ENCODE measurements at regions not wholly inside any gene's neighbourhood (a gene's known extent, or its start where the extent isn't known, plus 50 kb on each side); places are given as distances from the start of the nearest gene placed in this dataset.
"Not testable (repeated sequence)": the region's sequence is repeated elsewhere in the genome, so short reads cannot be mapped to it uniquely, and the experiment has no call there.

DNA sequence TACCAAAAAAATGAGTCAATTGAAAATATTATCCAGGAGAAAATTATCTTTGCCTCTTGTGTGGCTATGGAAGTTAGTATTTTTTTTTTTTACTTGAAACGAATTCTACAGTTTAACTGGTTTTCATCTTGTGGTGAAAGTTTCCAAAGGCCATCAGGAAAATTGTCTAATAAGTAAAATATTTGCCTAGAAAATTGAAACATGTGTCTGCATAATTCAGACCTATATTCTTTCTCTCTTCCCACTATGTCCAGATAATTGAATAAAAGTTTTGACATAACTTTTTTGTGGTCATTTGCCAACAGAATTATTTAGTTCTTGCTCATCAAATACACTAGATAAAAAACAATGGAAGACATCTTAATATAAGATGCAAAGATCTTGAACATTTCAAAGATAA lies 321.5 kb upstream of the RPS23 start:
- Mint-ChIP-seq H3K27ac (no peak overlapping the region), H3K4me1 (no peaks in the 10 kb centered on the region), H3K4me3 (no peak overlapping the region), H3K36me3 (no peaks in the 10 kb centered on the region), H3K27me3 (peaks cover 8% of the 10 kb centered on the region), H3K9me3 (ENCODE audit: low read depth) (no peaks in the 10 kb centered on the region)
- DNase-seq (no peak), ATAC-seq (no peak)
- CTCF ChIA-PET: no interaction called here

DNA sequence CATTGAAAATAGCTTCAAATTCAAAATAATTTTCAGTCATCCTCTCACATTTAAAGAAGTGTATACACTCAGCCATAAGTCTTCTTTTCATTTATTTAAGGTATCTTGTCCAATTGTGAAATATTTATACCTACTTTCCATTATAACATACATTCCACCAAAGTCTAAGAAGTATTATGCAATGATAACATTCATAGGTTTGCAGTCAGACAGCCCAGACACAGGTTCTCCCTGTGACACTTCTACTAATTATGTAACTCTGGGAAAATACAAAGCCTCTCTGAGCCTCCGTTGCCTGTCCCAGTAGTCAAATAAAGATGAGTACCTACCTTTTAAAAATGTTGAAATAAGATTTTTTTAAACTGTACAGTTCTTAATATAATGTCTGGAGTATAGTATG lies 320.9 kb upstream of the RPS23 start:
- Mint-ChIP-seq H3K4me3 (no peak overlapping the region), H3K27me3 (peaks cover 8% of the 10 kb centered on the region), H3K4me1 (no peaks in the 10 kb centered on the region), H3K36me3 (no peaks in the 10 kb centered on the region), H3K27ac (no peak overlapping the region), H3K9me3 (ENCODE audit: low read depth) (no peaks in the 10 kb centered on the region)
- ATAC-seq: no peak
- CTCF ChIA-PET: no interaction called here
- no peak for DNase-seq

DNA sequence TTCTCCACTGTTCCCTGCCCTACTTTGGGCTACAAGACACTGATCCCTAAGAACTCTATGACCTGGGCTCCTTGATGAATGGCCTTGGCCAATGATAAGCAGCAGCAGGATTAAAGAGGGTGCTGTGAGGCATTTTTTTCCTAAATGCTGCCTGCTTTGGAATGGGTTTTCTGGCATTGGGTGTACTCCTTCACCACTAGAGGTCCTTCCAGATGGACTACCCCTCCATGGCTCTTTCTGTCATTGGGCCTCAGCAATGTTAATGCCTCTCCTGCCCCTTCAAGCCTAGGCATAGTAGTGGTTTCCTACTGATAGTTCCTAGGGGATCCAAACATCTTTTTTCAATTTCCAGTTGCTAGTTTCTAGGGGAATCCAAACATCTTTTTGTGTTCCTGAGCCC lies 319.3 kb upstream of the RPS23 start:
- DNase-seq: no peak
- H3K9me3 Mint-ChIP-seq (ENCODE audit: low read depth): no peaks in the 10 kb centered on the region
- no peak for ATAC-seq
- H3K27ac Mint-ChIP-seq: no peak overlapping the region
- H3K27me3 Mint-ChIP-seq: peaks cover 12% of the 10 kb centered on the region
- no peak overlapping the region for H3K4me3 Mint-ChIP-seq
- no peaks in the 10 kb centered on the region for H3K4me1 Mint-ChIP-seq
- CTCF ChIA-PET: no interaction called here
- no peaks in the 10 kb centered on the region for H3K36me3 Mint-ChIP-seq

DNA sequence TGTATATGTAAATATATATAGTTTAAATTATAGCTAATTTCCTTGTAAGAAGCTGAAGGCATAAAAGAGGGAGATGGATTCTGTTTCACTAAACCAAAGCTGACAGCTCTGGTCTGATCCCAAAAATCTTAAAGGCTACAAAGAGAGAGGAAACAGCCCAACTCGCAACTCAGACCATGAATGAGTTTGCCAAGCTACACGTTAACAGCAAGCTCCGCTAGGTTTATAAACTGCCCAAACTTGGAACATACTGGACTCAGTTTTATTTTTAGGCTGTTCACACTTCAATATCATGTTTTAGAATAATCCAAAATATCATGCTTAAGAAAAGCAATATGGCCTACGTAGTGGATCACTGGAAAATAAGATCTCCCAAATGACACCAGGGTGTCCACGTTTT lies 318.3 kb upstream of the RPS23 start:
- CTCF ChIA-PET: no interaction called here
- DNase-seq: no peak
- Mint-ChIP-seq H3K36me3 (no peaks in the 10 kb centered on the region), H3K4me3 (no peak overlapping the region), H3K9me3 (ENCODE audit: low read depth) (no peaks in the 10 kb centered on the region), H3K4me1 (no peaks in the 10 kb centered on the region), H3K27ac (no peak overlapping the region), H3K27me3 (peaks cover 15% of the 10 kb centered on the region)
- ATAC-seq: no peak

DNA sequence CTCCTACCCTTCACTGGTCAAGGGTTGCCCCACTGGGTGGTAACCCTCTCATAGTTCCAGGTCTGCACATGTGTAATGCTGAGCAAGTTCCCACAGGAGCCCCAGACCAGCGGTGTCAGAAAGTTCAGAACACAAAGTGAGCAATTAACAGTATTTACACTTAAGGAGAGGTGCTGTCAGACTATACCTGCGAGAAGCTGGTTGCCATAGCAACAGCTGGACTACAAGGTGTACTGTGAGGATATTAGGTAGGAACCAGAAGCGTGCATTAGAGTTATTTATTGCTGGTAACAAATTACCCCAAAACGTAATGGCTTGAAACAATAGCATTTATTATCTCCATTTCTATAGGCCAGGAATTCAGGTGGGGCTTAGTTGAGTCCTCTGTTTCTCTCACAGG lies 317.0 kb upstream of the RPS23 start:
- DNase-seq: no peak
- peaks cover 2% of the 10 kb centered on the region for H3K9me3 Mint-ChIP-seq (ENCODE audit: low read depth)
- H3K4me1 Mint-ChIP-seq: no peaks in the 10 kb centered on the region
- no peak overlapping the region for H3K4me3 Mint-ChIP-seq
- H3K36me3 Mint-ChIP-seq: no peaks in the 10 kb centered on the region
- ATAC-seq: no peak
- no peak overlapping the region for H3K27ac Mint-ChIP-seq
- peaks cover 23% of the 10 kb centered on the region for H3K27me3 Mint-ChIP-seq
- CTCF ChIA-PET: no interaction called here

DNA sequence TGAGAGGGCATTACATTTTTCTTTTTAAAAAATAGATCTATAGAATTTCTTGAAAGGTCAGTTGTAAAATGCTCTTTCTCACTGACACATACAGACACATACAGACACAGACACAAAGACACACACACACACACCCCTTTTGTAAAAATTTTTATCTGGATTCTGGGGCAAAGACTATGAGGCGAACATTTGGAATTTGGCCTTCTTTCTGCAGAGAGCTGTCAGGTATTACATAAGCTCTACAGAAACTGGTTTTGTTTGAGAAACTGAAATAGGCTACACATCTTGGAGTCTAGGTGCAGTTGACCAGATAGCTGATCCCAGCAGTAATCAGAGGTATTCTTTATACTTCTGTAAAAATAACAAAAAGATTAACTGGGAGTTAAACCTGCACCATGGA lies 315.9 kb upstream of the RPS23 start:
- CTCF ChIA-PET: no interaction called here
- Mint-ChIP-seq H3K4me3 (no peak overlapping the region), H3K27ac (no peak overlapping the region), H3K4me1 (no peaks in the 10 kb centered on the region), H3K27me3 (peaks cover 23% of the 10 kb centered on the region), H3K9me3 (ENCODE audit: low read depth) (peaks cover 2% of the 10 kb centered on the region), H3K36me3 (no peaks in the 10 kb centered on the region)
- ATAC-seq (no peak), DNase-seq (no peak)

DNA sequence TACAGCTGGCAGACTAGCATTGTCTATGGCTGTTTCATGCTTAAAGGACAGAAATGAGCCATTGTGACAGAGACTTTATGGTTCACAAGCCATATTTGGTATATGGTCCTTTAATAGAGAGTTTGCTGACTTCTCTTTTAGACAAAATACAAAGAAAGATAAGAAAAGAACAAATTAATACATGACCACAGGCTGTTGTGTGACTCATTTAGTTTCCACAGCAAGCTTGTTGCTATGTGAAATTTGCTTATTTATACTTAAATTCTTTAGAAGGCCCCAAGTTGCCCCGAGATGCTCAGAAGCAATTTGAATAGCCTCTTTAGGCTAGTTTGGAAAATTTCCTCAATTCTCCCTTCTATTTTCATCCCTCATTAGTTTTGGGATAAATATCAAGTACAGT lies 315.3 kb upstream of the RPS23 start:
- ATAC-seq (no peak), DNase-seq (no peak)
- H3K27me3 Mint-ChIP-seq: peaks cover 20% of the 10 kb centered on the region
- peaks cover 2% of the 10 kb centered on the region for H3K9me3 Mint-ChIP-seq (ENCODE audit: low read depth)
- H3K36me3 Mint-ChIP-seq: no peaks in the 10 kb centered on the region
- no peaks in the 10 kb centered on the region for H3K4me1 Mint-ChIP-seq
- CTCF ChIA-PET: no interaction called here
- H3K27ac Mint-ChIP-seq: no peak overlapping the region
- no peak overlapping the region for H3K4me3 Mint-ChIP-seq

DNA sequence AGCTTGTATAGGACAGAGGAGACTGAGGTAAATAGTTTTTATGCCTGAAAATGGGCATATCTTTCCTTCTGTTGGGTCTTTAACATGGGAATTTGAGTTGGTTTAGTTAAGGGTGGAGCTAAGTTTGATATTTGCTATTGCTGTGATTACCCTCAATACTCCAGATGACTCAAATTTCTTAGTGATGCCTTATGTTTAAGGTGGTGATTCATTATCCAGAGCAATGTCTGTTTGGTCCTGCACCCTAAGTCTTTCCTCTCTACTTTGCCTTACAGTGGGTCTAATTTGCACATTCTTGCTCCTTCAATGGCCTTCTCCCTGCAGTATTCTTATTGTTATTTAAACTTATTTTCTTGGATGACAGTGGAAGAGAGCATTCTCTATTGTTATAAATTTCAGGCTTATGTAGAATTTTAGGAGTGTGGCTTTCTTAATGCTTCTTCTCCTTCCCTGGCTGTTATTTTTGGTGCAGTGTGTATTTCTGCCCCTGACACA lies 312.9 kb upstream of the RPS23 start:
- no peaks in the 10 kb centered on the region for H3K4me1 Mint-ChIP-seq
- CTCF ChIA-PET: no interaction called here
- no peaks in the 10 kb centered on the region for H3K36me3 Mint-ChIP-seq
- peaks cover 2% of the 10 kb centered on the region for H3K9me3 Mint-ChIP-seq (ENCODE audit: low read depth)
- ATAC-seq (no peak), DNase-seq (no peak)
- no peak overlapping the region for H3K4me3 Mint-ChIP-seq
- peaks cover 20% of the 10 kb centered on the region for H3K27me3 Mint-ChIP-seq
- H3K27ac Mint-ChIP-seq: no peak overlapping the region

DNA sequence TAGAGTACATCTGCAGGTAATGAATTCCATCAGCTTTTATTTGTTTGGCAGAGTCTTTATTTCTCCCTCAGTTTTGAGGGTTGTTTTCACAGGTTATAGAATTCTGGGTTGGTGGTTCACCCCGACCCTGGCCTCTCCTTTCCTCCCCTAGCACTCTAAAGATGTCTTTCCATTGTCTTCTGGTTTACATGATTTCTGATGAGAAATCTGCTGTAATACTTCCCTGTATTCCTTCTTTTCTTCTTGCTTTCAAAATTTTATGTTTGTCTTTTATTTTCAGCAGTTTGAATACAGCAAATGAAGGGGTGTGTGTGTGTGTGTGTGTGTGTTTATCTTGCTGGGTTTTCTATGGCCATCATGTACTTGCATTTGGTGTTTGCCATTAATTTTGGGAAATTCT lies 312.0 kb upstream of the RPS23 start:
- Mint-ChIP-seq H3K4me3 (no peak overlapping the region), H3K9me3 (ENCODE audit: low read depth) (peaks cover 2% of the 10 kb centered on the region), H3K4me1 (no peaks in the 10 kb centered on the region), H3K36me3 (no peaks in the 10 kb centered on the region), H3K27me3 (peaks cover 20% of the 10 kb centered on the region), H3K27ac (no peak overlapping the region)
- CTCF ChIA-PET: no interaction called here
- no peak for ATAC-seq
- DNase-seq: no peak

DNA sequence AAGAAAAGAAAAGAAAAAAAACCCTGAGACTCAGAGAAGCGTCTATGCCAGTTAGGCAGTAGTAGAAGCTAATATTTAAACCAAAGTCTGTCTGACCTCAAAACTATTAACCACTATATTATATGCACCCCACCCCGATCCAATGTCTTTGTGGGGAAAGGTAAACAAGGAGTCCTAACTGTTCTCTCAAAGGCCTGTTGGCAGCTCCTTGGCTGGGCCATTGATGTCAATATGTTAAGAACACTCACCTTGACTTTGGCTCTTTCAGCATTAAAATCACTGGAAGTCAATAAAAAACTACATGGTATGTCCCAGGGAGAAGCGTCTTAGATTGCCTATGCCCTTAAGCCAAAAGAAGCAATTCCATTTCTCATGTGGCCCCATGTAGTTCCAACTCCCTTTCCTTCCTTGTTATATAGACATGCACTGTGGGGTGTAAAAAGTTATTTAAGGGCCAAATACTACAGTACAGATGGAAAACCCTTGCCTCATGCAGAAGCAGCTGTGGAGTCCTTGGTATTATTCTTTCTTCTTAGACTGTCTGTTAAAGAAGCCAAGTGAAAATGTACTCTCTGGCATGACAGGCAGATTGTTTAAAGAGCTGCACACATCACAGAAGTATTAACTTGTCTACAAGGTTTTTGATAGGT lies 308.6 kb upstream of the RPS23 start:
- CTCF ChIA-PET: interaction anchor here (0.6 to 0.7 kb wide), 3 partner anchors 12 to 978 kb away, joined by 3 to 4 read pairs (median 3); no protein-coding TSS in a partner anchor
- H3K27ac Mint-ChIP-seq: no peak overlapping the region
- DNase-seq (no peak), ATAC-seq (no peak)
- H3K36me3 Mint-ChIP-seq: no peaks in the 10 kb centered on the region
- H3K27me3 Mint-ChIP-seq: peaks cover 13% of the 10 kb centered on the region
- no peaks in the 10 kb centered on the region for H3K4me1 Mint-ChIP-seq
- H3K9me3 Mint-ChIP-seq (ENCODE audit: low read depth): peaks cover 10% of the 10 kb centered on the region
- no peak overlapping the region for H3K4me3 Mint-ChIP-seq

DNA sequence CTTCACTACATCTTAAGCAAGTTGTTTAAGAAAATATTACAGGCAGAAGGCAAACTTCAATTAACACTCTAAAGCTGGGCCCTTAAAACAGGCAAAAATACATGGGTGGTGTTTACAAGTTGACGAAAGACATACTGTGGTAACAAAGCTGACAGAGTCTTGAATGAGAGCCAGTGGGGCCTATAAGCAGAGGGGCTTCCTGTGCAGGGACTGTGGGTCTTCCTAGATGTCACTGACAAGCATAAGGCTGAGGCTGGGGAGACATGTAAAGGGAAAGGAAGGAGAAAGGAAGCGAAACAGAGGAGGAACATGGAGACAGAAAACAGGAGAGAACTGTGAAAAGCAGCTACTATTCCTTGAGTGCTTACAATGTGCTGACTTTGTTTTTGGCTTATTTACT lies 308.0 kb upstream of the RPS23 start:
- no peak overlapping the region for H3K4me3 Mint-ChIP-seq
- no peak overlapping the region for H3K27ac Mint-ChIP-seq
- H3K27me3 Mint-ChIP-seq: peaks cover 8% of the 10 kb centered on the region
- no peak for ATAC-seq
- peaks cover 10% of the 10 kb centered on the region for H3K9me3 Mint-ChIP-seq (ENCODE audit: low read depth)
- no peaks in the 10 kb centered on the region for H3K4me1 Mint-ChIP-seq
- DNase-seq: no peak
- CTCF ChIA-PET: interaction anchor here (0.6 to 0.7 kb wide), 3 partner anchors 12 to 978 kb away, joined by 3 to 4 read pairs (median 3); no protein-coding TSS in a partner anchor
- H3K36me3 Mint-ChIP-seq: no peaks in the 10 kb centered on the region

DNA sequence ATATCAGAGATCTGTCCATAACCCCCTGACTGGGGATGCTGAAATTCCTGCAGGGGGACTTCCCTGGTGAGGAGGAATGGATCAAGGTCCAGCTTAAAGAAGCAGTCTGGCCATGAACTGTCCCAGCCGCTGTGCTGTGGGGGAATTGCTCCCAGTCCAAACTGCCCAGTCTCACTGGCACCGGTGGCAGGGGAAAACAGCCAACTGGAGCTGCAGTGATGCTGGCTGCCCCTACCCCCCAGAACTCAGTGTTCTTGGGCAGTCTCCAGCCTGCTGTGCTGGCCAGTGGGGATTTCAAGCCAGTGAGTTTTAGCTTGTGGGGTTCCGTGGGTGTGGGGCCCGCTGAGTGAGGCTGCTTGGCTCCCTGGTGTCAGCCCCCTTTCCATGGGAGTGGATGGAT lies 306.5 kb upstream of the RPS23 start:
- Mint-ChIP-seq H3K4me3 (no peak overlapping the region), H3K36me3 (no peaks in the 10 kb centered on the region), H3K9me3 (ENCODE audit: low read depth) (peaks cover 7% of the 10 kb centered on the region), H3K27me3 (no peaks in the 10 kb centered on the region), H3K27ac (no peak overlapping the region), H3K4me1 (no peaks in the 10 kb centered on the region)
- DNase-seq (no peak), ATAC-seq (no peak)
- CTCF ChIA-PET: no interaction called here

DNA sequence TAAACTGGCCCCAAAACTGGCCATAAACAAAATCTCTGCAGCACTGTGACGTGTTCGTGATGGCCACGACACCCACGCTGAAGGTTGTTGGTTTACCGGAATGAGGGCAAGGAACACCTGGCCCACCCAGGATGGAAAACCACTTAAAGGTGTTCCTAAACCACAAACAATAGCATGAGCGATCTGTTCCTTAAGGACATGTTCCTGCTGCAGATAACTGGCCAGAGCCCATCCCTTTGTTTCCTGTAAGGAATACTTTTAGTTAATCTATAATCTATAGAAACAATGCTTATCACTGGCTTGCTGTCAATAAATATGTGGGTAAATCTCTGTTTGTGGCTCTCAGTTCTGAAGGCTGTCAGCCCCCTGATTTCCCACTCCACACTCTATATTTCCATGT lies 305.2 kb upstream of the RPS23 start:
- ATAC-seq, H3K4me3 Mint-ChIP-seq, CTCF ChIA-PET: not testable (repeated sequence)

DNA sequence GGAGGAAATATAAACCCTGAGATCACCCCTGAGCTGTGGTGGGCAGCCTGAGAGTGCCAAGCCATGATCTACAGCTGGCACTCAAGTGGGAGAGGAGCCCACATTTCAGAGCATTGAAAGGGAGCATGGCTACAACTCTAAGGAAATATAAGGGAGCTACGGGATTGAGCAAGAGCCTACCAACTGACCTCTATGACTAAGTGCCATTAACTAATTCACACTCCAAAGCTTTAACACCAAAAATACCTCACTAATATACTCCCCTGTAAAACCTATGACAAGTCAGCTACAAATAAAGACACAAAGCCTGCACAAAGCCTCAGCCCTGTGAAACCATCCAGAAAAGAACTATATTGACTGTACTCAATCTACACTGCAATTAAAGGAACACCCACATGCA lies 286.8 kb upstream of the RPS23 start:
- DNase-seq: no peak
- CTCF ChIA-PET: no interaction called here
- no peaks in the 10 kb centered on the region for H3K9me3 Mint-ChIP-seq (ENCODE audit: low read depth)
- H3K4me1 Mint-ChIP-seq: no peaks in the 10 kb centered on the region
- no peak for ATAC-seq
- no peak overlapping the region for H3K4me3 Mint-ChIP-seq
- H3K27me3 Mint-ChIP-seq: peaks cover 10% of the 10 kb centered on the region
- no peaks in the 10 kb centered on the region for H3K36me3 Mint-ChIP-seq
- no peak overlapping the region for H3K27ac Mint-ChIP-seq

More for the DNA sequence above, 305.2 kb upstream of the RPS23 start:
- H3K27ac Mint-ChIP-seq; H3K9me3 Mint-ChIP-seq (ENCODE audit: low read depth); DNase-seq; H3K4me1 Mint-ChIP-seq; H3K36me3 Mint-ChIP-seq; H3K27me3 Mint-ChIP-seq: not testable (repeated sequence)

DNA sequence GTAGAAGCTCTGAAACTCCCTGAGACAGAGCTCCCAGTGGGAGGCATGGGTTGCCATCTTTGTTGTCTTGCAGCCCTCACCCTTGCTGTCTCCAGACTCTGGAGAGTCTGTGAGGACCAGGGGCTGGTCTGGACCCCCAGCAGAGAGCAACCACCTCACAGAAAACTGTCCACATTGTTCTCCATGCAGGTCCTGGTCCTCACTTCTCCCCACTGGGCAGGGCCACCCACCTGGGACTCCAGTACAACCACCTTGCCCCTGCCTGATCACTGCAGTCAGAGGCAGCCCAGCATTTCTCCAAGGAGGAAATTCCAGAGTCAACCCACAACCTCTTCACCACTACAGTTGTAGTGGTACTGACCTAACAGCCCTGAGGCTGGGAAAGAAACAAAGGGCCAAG lies 285.6 kb upstream of the RPS23 start:
- Mint-ChIP-seq H3K36me3 (no peaks in the 10 kb centered on the region), H3K4me1 (no peaks in the 10 kb centered on the region), H3K9me3 (ENCODE audit: low read depth) (no peaks in the 10 kb centered on the region), H3K27ac (no peak overlapping the region), H3K27me3 (peaks cover 5% of the 10 kb centered on the region), H3K4me3 (no peak overlapping the region)
- no peak for DNase-seq
- CTCF ChIA-PET: no interaction called here
- no peak for ATAC-seq

All from activated CD8-positive, alpha-beta memory T cell treated with anti-CD3 and anti-CD28 coated beads, Interleukin-2, amount 10 ng/mL, durations not matched to agents 7 days and 5 days (primary cell).